Motor neuron (in vitro differentiated cells): ENCODE measurements at regions not wholly inside any gene's neighbourhood (a gene's known extent, or its start where the extent isn't known, plus 50 kb on each side); places are given as distances from the start of the nearest gene placed in this dataset.

Source experiments
- ATAC-seq, 8 experiments: fragments of 200-7000 bp; cut with Tn5 transposase; replicated peaks in 6 of 8; 2 replicates each; pipeline ENCODE4 v1.8.0; 2021; ENCODE audit warnings: mild to moderate bottlenecking in 8 of 8, moderate library complexity in 8 of 8
- H3K27ac ChIP-seq, 2 donors: fragments of 250-450 bp; sonication (Bioruptor Pico); 2 replicates each; pipeline ENCODE4 v1.9.0; 2021; ENCODE audit warnings: antibody characterized with exemption in 2 of 2, mild to moderate bottlenecking in 2 of 2, moderate library complexity in 1 of 2
- H3K4me1 ChIP-seq, 2 donors: fragments of 250-450 bp; sonication (Bioruptor Pico); replicated peaks in 1 of 2; 2 replicates each; pipeline ENCODE4 v1.6.1; 2021; ENCODE audit warnings: antibody characterized with exemption in 2 of 2, mild to moderate bottlenecking in 2 of 2, moderate library complexity in 1 of 2
- H3K4me3 ChIP-seq, 5 donors: fragments of 250-450 bp; sonication (Bioruptor Pico); 2 replicates each; pipeline ENCODE4 v1.9.0; 2021; ENCODE audit warnings: antibody characterized with exemption in 5 of 5, mild to moderate bottlenecking in 5 of 5, moderate library complexity in 4 of 5
- WGBS, 10 experiments: fragments of 450-650 bp; shearing (Covaris generic); methylation state at CpG; one replicate each; pipeline ENCODE4 v1.0.0; 2022; 5-methylcytosine and 5-hydroxymethylcytosine counted together
- in situ Hi-C, 9 experiments: fragments of 400-800 bp; cut with MboI; loops; one replicate each; pipeline ENCODE4 v1.15.0; 2021; ENCODE audit warnings: low sequenced_read_pairs in 9 of 9, low pct_unique_long_range_greater_than_20kb in 2 of 9; ENCODE audit not compliant: unreplicated experiment in 9 of 9

GRCh38 chr2:117502121-117502520 is 312.4 kb upstream of the DDX18 start:
- ATAC-seq: peak in 6 of 8 experiments; percentile 44 to 94 (median 72)
- WGBS, 10 experiments: 0 to 78% (median 2%) methylated on average over 1 to 5 of the region's 5 CpGs
- in situ Hi-C loops: no loop called here

DNA sequence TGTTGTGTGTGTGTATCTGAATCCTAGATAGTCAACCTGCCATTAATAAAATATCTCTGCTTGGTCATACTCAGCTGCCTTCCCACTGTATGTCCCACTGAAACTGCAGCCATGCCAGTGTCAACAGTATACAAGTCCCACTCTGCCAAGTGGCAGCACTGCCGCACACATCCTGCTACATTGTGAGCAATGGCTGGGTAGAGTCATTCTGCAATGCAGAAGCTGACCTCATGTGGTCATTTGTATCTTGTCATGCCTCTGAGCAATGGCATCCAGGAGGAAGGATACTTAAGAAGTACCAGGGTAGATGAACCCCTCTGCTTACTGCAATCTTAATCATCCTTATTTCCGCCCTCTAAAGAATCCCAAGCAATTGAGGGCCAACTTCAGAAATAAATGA is 302.2 kb upstream of the DDX18 start:
- 0 to 100% (median 84%) methylated on average over 1 to 2 of the region's 2 CpGs; no CpG with 5 or more reads in 4 of the 10 experiments for WGBS, 10 experiments
- no peak overlapping the region for H3K27ac ChIP-seq
- H3K4me3 ChIP-seq: no peak overlapping the region
- in situ Hi-C loops: no loop called here
- peaks cover 5 to 6% of the 10 kb centered on the region in 2 donors for H3K4me1 ChIP-seq
- ATAC-seq: peak in 5 of 8 experiments; percentile 56 to 100 (median 79)

More at GRCh38 chr2:117502121-117502520, 312.4 kb upstream of the DDX18 start:
- Histone ChIP-seq H3K4me1 (peaks cover 2 to 17% of the 10 kb centered on the region in 2 donors), H3K27ac (no peak overlapping the region), H3K4me3 (no peak overlapping the region)

DNA sequence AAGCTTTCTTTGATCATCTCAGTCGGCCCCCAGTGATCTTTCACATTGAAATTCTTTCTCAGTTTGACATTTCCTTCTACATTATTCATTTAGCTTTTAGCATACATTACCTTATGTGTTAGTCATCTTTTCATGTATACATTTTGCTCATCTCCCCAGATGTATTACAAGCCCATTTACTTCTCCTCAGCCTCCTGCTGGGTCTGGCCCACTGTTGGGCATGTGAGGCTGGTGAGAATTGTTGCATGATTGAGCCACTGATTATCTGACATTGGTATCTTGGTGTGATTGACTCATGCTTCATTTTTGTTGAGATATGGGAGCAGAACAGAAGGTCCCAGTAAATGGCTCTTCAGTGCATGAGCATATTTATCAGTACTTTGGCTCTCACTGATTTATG is 300.1 kb upstream of the DDX18 start:
- Histone ChIP-seq H3K4me1 (peaks cover 5 to 6% of the 10 kb centered on the region in 2 donors), H3K27ac (no peak overlapping the region), H3K4me3 (no peak overlapping the region)
- in situ Hi-C loops: no loop called here
- 0 to 80% (median 17%) methylated on average over 1 of the region's 1 CpG; no CpG with 5 or more reads in 2 of the 10 experiments for WGBS, 10 experiments
- peak in 2 of 8 experiments; percentile 26 to 50 for ATAC-seq

DNA sequence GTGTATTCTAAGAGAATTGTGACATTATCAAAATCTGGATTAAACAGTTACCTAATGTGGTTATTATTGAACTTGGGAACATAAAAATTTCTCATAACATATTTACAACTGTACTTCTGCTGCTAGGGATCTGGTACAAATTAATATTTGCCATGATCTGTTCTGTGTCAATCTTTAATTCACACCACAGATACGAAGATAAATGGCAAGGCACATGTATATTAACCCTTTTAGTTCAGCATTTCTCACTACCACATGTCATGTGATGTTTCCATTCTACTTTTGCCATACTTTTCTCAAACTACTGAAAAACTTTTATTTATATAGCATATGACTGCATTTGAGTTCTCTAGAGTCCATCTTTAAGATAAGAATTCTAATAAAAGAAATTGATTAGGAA is 295.3 kb upstream of the DDX18 start:
- in situ Hi-C loops: no loop called here
- 0 to 80% (median 56%) methylated on average over 1 of the region's 1 CpG; no CpG with 5 or more reads in 2 of the 10 experiments for WGBS, 10 experiments
- no peak overlapping the region for H3K4me3 ChIP-seq
- peaks cover 4 to 9% of the 10 kb centered on the region in 2 donors for H3K4me1 ChIP-seq
- ATAC-seq: no peak
- no peak overlapping the region for H3K27ac ChIP-seq

DNA sequence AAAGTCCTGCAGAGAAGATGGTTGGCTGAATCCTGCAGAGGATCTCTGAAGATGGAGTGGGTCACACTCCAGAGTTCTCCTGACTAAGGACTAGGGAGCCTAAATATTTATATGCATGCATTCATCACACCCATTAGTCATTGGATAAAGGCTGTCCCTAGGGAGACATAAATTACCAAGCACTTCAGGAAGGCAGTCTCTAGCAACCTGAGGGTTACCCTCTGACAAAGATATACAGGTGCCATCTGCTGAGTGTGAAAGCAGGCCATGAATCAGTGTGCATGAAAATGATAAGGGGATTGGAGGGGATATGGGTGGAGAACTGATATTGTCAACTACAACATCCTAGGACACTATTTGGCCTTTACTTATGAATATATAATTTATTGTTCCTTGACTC is 294.8 kb upstream of the DDX18 start:
- no peak overlapping the region for H3K27ac ChIP-seq
- peaks cover 4 to 9% of the 10 kb centered on the region in 2 donors for H3K4me1 ChIP-seq
- H3K4me3 ChIP-seq: no peak overlapping the region
- ATAC-seq: peak in 5 of 8 experiments; percentile 14 to 90 (median 67)
- in situ Hi-C loops: no loop called here

DNA sequence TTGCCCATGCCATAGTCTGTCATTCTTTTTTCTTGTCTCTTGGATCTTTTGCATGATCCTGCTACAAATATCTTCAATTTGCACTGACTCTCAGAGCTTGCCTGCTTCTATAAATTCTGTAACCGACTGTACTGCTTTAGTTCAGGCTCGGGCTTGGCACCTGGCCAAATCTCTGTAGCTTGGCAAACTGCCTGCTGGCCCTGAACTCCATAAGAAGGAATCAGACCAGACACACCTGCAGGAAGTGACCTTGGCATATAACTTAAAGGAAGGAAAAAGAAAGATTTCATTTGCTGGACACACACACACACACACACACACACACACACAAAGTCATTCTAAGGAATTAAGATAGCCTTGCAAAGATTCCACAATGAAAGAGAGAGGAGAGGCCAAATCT is 291.2 kb upstream of the DDX18 start:
- 0 to 83% (median 36%) methylated on average over 1 to 2 of the region's 2 CpGs; no CpG with 5 or more reads in 4 of the 10 experiments for WGBS, 10 experiments
- no peak overlapping the region for H3K4me3 ChIP-seq
- H3K4me1 ChIP-seq: peaks cover 4 to 14% of the 10 kb centered on the region in 2 donors
- in situ Hi-C loops: no loop called here
- peak in 4 of 8 experiments; percentile 47 to 88 (median 58) for ATAC-seq
- H3K27ac ChIP-seq: no peak overlapping the region

- ATAC-seq: peak in 1 of 8 experiments; percentile 34
- in situ Hi-C loops: no loop called here
- H3K27ac ChIP-seq: no peak overlapping the region
- peaks cover 4 to 14% of the 10 kb centered on the region in 2 donors for H3K4me1 ChIP-seq
- no peak overlapping the region for H3K4me3 ChIP-seq
- 0 to 82% (median 65%) methylated on average over 1 of the region's 1 CpG; no CpG with 5 or more reads in 4 of the 10 experiments for WGBS, 10 experiments
Observed at GRCh38 chr2:117523711-117524238, 290.7 kb upstream of the DDX18 start.

DNA sequence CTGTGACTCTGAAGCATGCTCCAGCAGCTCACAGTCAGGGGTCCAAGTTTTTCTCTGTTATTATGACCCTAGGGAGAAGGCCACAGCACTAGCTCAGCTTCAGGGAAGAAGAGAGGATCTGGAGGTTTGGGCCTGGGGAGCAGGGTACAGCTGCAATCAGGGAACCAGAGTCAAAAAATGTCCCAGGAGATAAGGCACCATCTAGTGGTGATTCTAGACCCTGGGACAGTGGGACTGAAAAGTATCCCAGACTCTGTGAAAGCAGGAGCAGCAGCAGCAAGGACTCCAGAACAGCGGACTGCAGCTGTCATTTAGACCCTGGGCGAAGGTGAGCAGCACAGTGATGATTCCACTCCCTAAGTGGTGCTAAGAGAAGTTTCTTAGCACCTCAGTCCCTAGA is 278.4 kb upstream of the DDX18 start:
- in situ Hi-C loops: no loop called here
- Histone ChIP-seq H3K4me3 (no peak overlapping the region), H3K27ac (no peak overlapping the region), H3K4me1 (no peaks in the 10 kb centered on the region)
- peak in 4 of 8 experiments; percentile 35 to 87 (median 46) for ATAC-seq
- WGBS, 10 experiments: 0 to 100% (median 21%) methylated on average over 1 to 2 of the region's 2 CpGs; no CpG with 5 or more reads in 6 of the 10 experiments

- H3K27ac ChIP-seq: no peak overlapping the region
- H3K4me3 ChIP-seq: no peak overlapping the region
- ATAC-seq: peak in 3 of 8 experiments; percentile 39 to 87 (median 48)
- in situ Hi-C loops: no loop called here
- 0 to 100% (median 47%) methylated on average over 1 to 3 of the region's 4 CpGs; no CpG with 5 or more reads in 4 of the 10 experiments for WGBS, 10 experiments
- H3K4me1 ChIP-seq: no peaks in the 10 kb centered on the region
Observed at GRCh38 chr2:117537032-117537431, 277.5 kb upstream of the DDX18 start.

DNA sequence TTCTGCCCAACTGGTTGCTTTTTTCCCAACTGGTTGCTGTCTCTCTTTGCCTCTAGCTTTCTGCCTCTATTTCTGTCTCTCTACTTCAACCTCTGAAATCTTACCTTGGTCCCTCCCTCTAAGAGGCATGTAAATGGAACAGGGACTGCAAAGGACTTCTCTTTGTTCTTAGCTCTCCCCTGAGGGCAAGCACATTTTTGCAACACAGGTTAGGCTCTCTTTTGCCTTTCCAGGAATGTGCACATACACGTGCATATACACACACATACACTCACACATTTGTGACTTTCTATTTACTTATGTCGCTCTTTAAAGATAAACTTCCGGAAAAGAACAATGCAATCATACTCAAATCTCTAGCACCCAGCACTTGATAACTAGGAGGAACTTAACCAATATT is 262.6 kb upstream of the DDX18 start:
- H3K4me3 ChIP-seq: no peak overlapping the region
- 0 to 89% (median 46%) methylated on average over 1 to 3 of the region's 3 CpGs; no CpG with 5 or more reads in 1 of the 10 experiments for WGBS, 10 experiments
- H3K4me1 ChIP-seq: no peaks in the 10 kb centered on the region
- no peak overlapping the region for H3K27ac ChIP-seq
- ATAC-seq: no peak
- in situ Hi-C loops: no loop called here

- Histone ChIP-seq H3K4me3 (no peak overlapping the region), H3K4me1 (no peaks in the 10 kb centered on the region), H3K27ac (no peak overlapping the region)
- WGBS, 10 experiments: 0 to 69% (median 40%) methylated on average over 1 to 4 of the region's 4 CpGs
- ATAC-seq: no peak
- in situ Hi-C loops: no loop called here
Observed at GRCh38 chr2:117553448-117553847, 261.0 kb upstream of the DDX18 start.

- Histone ChIP-seq H3K27ac (no peak overlapping the region), H3K4me3 (no peak overlapping the region), H3K4me1 (no peaks in the 10 kb centered on the region)
- in situ Hi-C loops: no loop called here
- peak in 1 of 8 experiments; percentile 29 for ATAC-seq
- 0 to 96% (median 72%) methylated on average over 1 to 4 of the region's 5 CpGs; no CpG with 5 or more reads in 2 of the 10 experiments for WGBS, 10 experiments
Observed at GRCh38 chr2:117555965-117556364, 258.5 kb upstream of the DDX18 start.

DNA sequence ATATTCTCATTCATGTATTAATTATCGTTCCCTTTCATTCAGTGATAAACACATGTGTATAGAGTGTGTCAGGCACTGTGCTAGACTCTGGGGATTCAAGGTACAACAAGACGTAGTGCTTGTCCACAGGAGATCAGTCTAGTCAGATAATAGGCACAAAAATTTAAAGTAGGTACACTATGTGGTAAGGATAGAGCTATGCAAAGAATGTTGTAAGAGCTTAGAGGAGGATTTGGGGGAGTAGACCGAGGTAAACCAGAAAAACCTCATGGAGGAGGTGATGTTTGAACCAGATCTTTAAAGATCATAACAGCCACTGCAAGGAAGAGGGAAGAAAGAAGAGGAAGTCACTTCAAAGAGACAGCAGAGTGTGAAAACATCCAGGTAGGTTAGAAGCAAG is 256.9 kb upstream of the DDX18 start:
- 5 to 100% (median 83%) methylated on average over 1 to 3 of the region's 3 CpGs for WGBS, 10 experiments
- no peak for ATAC-seq
- Histone ChIP-seq H3K27ac (no peak overlapping the region), H3K4me3 (no peak overlapping the region), H3K4me1 (no peaks in the 10 kb centered on the region)
- in situ Hi-C loops: no loop called here

DNA sequence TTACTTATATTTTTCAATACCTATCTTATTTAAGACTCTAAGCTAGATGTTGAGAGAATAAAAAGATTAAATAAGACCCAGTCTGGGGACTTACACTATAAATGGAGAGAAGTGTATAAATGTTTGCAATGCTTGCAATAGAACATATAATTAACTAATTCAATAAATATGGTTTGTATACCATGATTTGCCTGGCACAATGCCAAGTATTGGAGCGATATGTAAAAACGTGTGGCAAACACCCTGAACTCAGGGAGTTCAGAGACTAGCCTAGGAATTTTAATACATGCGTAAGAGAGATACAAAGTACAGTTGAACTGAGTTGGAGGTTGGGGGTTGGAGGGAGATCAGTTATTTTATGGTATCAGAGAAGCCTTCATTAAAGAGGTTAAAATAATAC is 251.8 kb upstream of the DDX18 start:
- Histone ChIP-seq H3K4me1 (no peaks in the 10 kb centered on the region), H3K27ac (no peak overlapping the region), H3K4me3 (no peak overlapping the region)
- 0 to 100% (median 79%) methylated on average over 1 to 3 of the region's 3 CpGs; no CpG with 5 or more reads in 1 of the 10 experiments for WGBS, 10 experiments
- no peak for ATAC-seq
- in situ Hi-C loops: no loop called here
